Common myeloid progenitor, CD34-positive (primary cell): ENCODE measurements at regions not wholly inside any gene's neighbourhood (a gene's known extent, or its start where the extent isn't known, plus 50 kb on each side); places are given as distances from the start of the nearest gene placed in this dataset.

Source experiments
- CTCF ChIA-PET: fragments of 350-600 bp; sonication (Branson Sonifier 250); formaldehyde crosslinking; loops from one replicate; lab custom pipeline; 2021; ENCODE audit warnings: antibody characterized with exemption; lab: Charles Lee
- POLR2A ChIA-PET: fragments of 350-600 bp; sonication (Branson Sonifier 250); formaldehyde crosslinking; loops from one replicate; lab custom pipeline; 2021; ENCODE audit warnings: antibody characterized with exemption; lab: Charles Lee
- DNase-seq, 3 donors: peaks; one replicate each; pipeline versions ENCODE4 v3.0.0 to v3.0.0-alpha.2; 2013
- H3K27ac ChIP-seq, 2 experiments: 1 replicate in 1 of 2; 2 replicates in 1 of 2; pipeline ENCODE4 v1.7.0; 2013; ENCODE audit warnings: inconsistent platforms in 2 of 2, low read length in 2 of 2, mild to moderate bottlenecking in 2 of 2, low read depth in 1 of 2, moderate library complexity in 1 of 2; ENCODE audit not compliant: severe bottlenecking in 2 of 2, insufficient read depth in 1 of 2, poor library complexity in 1 of 2
- H3K27me3 ChIP-seq, 5 experiments: replicated peaks in 2 of 5; 1 replicate in 3 of 5; 2 replicates in 2 of 5; pipeline versions ENCODE4 v1.6.1 to v1.7.0; 2013; ENCODE audit warnings: low read length in 4 of 5, mild to moderate bottlenecking in 2 of 5, moderate library complexity in 2 of 5, inconsistent platforms in 1 of 5; ENCODE audit not compliant: insufficient read depth in 5 of 5, control insufficient read depth in 4 of 5
- H3K36me3 ChIP-seq, 4 experiments: 1 replicate in 2 of 4; 2 replicates in 2 of 4; pipeline versions ENCODE4 v1.6.1 to v1.7.0; 2013; ENCODE audit warnings: low read length in 3 of 4, control low read depth in 1 of 4, mild to moderate bottlenecking in 1 of 4; ENCODE audit not compliant: control insufficient read depth in 4 of 4, insufficient read depth in 4 of 4
- H3K4me1 ChIP-seq, 4 experiments: 1 replicate in 3 of 4; 2 replicates in 1 of 4; pipeline versions ENCODE4 v1.6.1 to v1.7.1; 2013; ENCODE audit warnings: low read length in 3 of 4, mild to moderate bottlenecking in 3 of 4, control low read depth in 1 of 4, inconsistent platforms in 1 of 4, moderate library complexity in 1 of 4; ENCODE audit not compliant: control insufficient read depth in 4 of 4, insufficient read depth in 4 of 4; ENCODE audit errors: control extremely low read depth in 1 of 4
- H3K4me3 ChIP-seq, 7 experiments: 1 replicate in 4 of 7; 2 replicates in 3 of 7; pipeline versions ENCODE4 v1.5.1 to v1.7.0; 2013; ENCODE audit warnings: mild to moderate bottlenecking in 7 of 7, low read length in 6 of 7, moderate library complexity in 6 of 7, inconsistent platforms in 2 of 7, low read depth in 2 of 7, control low read depth in 1 of 7; ENCODE audit not compliant: insufficient read depth in 4 of 7, control insufficient read depth in 1 of 7; ENCODE audit errors: extremely low read depth in 1 of 7
- H3K9me3 ChIP-seq, 5 experiments: 1 replicate in 4 of 5; 2 replicates in 1 of 5; pipeline versions ENCODE4 v1.6.1 to v1.7.1; 2013; ENCODE audit warnings: low read length in 4 of 5, mild to moderate bottlenecking in 2 of 5, inconsistent platforms in 1 of 5, low read depth in 1 of 5, moderate library complexity in 1 of 5; ENCODE audit not compliant: control insufficient read depth in 4 of 5, insufficient read depth in 2 of 5; ENCODE audit errors: control extremely low read depth in 1 of 5
- WGBS: methylation state at CpG from one replicate; pipeline ENCODE4 v1.1.5; 2013; ENCODE audit not compliant: insufficient coverage; 5-methylcytosine and 5-hydroxymethylcytosine counted together

DNA sequence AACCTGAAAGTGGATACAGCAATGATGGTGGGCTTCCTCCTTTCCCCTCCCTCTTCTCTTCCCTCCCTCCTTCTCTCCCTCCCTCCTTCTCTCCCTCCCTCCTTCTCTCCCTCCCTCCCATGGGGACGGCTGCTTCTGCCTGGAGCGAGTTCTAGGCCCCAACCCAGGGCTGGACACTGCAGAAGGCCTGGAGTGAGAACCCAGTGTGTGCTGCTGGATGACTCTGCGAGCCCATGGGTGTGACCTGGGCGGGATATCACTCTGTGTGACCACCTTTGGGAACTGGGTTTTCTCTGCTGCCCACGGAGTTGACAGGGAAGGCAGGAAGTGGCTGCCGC lies 242.6 kb upstream of the GSE1 start:
- DNase-seq = no peak
- no peak overlapping the region for H3K27ac ChIP-seq
- peaks cover 0 to 61% (median 44%) of the 10 kb centered on the region in 4 experiments for H3K4me1 ChIP-seq
- 32% methylated on average over 4 of the region's 6 CpGs for WGBS
- no peaks in the 10 kb centered on the region for H3K9me3 ChIP-seq
- ChIA-PET POLR2A (interaction anchor here (1.4 kb wide), 1 partner anchor 15 kb away, joined by 4 read pairs; no protein-coding TSS in a partner anchor), CTCF (interaction anchor here (1.1 to 4.0 kb wide), 14 partner anchors 8 to 239 kb away, joined by 3 to 22 read pairs (median 4); no protein-coding TSS in a partner anchor)
- H3K4me3 ChIP-seq = no peak overlapping the region
- no peaks in the 10 kb centered on the region for H3K27me3 ChIP-seq
- no peaks in the 10 kb centered on the region for H3K36me3 ChIP-seq

DNA sequence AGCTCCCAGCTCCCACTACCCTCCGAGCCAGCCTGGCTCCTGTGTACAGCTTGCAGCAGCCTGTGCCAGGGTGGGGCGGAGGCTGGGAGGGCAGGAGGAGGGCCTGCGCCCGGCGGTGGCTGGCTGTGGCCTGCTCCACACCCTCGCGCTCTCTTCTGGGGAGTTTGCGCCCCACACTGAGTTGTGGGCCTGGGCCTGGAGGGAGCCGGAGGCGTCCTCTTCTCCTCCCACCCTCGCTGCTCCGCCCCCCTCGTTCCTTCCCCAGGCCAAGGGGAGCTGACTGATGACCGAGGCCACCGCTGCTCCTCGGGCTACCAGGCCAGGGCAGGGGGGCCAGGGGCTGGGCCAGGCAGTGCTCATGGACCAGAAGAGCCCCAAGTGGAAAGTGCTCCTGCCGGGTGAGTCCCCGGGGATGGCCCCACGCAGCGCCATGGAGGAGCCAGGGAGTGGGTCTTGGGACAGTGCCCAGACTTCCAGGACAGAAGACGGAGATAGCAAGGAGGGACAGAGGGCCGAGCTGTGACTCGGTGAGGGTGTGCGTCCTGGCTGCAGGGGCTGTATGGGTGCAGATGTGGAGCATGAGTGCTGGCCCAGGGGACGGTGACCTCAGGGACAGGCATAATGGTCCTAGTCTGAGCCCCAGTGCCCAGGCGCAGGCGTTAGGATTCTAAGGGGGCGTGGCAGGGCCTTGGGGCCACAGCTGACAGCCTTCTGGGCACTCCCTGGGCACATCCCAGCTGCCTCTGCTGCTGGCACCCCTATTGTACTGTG lies 242.1 kb upstream of the GSE1 start:
- CTCF ChIA-PET = interaction anchor here (0.8 to 4.0 kb wide), 18 partner anchors 8 to 239 kb away, joined by 3 to 22 read pairs (median 4); no protein-coding TSS in a partner anchor
- no peaks in the 10 kb centered on the region for H3K27me3 ChIP-seq
- H3K27ac ChIP-seq = no peak overlapping the region
- H3K36me3 ChIP-seq = no peaks in the 10 kb centered on the region
- H3K9me3 ChIP-seq = no peaks in the 10 kb centered on the region
- peak in 2 of 3 donors; percentile 40 to 52 for DNase-seq
- no peak overlapping the region for H3K4me3 ChIP-seq
- peaks cover 0 to 66% (median 46%) of the 10 kb centered on the region in 4 experiments for H3K4me1 ChIP-seq
- POLR2A ChIA-PET = interaction anchor here (1.4 kb wide), 1 partner anchor 14 kb away, joined by 4 read pairs; no protein-coding TSS in a partner anchor
- 73% methylated on average over 16 of the region's 28 CpGs for WGBS

DNA sequence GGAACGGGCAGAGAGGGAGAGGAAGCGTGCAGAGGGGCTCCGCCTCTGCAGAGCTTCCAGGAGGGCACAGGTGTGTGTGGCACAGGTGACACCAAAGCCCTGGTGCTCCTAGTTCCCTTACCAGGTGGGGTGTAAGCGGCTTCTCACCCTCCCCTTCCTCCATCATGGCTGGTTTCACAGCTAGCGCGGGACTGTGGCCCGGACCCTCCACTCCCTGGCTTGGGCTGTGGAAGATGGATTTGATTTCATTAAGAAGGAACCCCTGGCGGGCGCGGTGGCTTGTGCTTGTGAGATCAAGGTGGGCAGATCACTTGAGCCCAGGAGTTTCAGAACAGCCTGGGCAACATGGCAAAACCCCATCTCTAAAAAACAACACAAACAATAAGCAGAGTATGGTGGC lies 241.2 kb upstream of the GSE1 start:
- 91% methylated on average over 7 of the region's 10 CpGs for WGBS
- H3K4me3 ChIP-seq = no peak overlapping the region
- H3K27me3 ChIP-seq = no peaks in the 10 kb centered on the region
- no peaks in the 10 kb centered on the region for H3K36me3 ChIP-seq
- ChIA-PET POLR2A (interaction anchor here (1.4 kb wide), 1 partner anchor 13 kb away, joined by 4 read pairs; no protein-coding TSS in a partner anchor), CTCF (interaction anchor here (0.8 to 3.4 kb wide), 16 partner anchors 13 to 238 kb away, joined by 3 to 15 read pairs (median 4); no protein-coding TSS in a partner anchor)
- DNase-seq = no peak
- H3K9me3 ChIP-seq = no peaks in the 10 kb centered on the region
- H3K4me1 ChIP-seq = peaks cover 0 to 73% (median 55%) of the 10 kb centered on the region in 4 experiments
- no peak overlapping the region for H3K27ac ChIP-seq

DNA sequence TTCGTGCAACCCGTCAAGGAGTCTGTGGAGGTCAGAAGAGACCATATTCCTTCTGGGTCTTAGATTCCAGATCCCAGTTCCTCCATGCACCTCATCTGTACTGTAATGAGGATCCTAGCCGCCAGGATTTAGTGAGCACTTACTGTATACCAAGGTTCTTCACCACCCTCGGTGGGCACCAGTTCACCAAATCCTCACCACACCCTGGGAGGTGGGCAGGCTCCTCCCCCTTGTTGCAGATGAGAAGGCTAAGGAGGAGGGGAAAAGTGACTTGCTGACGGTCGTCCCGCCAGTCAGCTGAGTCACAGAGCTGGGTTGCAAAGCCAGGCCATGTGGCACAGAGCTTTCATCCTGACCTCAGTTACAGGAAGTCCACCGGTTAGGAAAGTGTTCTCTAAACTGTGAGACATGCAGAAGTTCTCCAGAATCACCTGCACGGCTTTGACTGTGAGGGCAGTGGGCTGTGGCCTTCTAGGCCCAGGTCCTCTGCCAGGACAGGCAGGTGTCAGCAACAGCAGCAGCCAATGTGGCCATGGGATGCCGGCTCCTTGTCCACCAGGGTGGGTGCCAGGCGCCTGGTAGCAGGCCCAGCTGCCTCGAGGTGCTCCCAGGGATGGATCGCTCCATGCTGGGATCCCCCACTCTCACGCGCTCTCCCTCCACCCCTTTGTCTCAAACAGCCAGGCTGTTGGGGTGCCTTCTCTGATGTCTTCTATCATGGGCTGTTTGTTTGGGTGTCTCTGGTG lies 240.3 kb upstream of the GSE1 start:
- H3K9me3 ChIP-seq = no peaks in the 10 kb centered on the region
- ChIA-PET POLR2A (no interaction called here), CTCF (interaction anchor here (0.8 to 3.0 kb wide), 14 partner anchors 13 to 346 kb away, joined by 3 to 11 read pairs (median 4); no protein-coding TSS in a partner anchor)
- no peak overlapping the region for H3K27ac ChIP-seq
- peak overlapping the region in 1 of 7 experiments; percentile 5 for H3K4me3 ChIP-seq
- WGBS = 62% methylated on average over 8 of the region's 15 CpGs
- DNase-seq = peak; percentile 71 to 88 (median 87)
- no peaks in the 10 kb centered on the region for H3K27me3 ChIP-seq
- H3K4me1 ChIP-seq = peaks cover 0 to 81% (median 63%) of the 10 kb centered on the region in 4 experiments
- no peaks in the 10 kb centered on the region for H3K36me3 ChIP-seq

DNA sequence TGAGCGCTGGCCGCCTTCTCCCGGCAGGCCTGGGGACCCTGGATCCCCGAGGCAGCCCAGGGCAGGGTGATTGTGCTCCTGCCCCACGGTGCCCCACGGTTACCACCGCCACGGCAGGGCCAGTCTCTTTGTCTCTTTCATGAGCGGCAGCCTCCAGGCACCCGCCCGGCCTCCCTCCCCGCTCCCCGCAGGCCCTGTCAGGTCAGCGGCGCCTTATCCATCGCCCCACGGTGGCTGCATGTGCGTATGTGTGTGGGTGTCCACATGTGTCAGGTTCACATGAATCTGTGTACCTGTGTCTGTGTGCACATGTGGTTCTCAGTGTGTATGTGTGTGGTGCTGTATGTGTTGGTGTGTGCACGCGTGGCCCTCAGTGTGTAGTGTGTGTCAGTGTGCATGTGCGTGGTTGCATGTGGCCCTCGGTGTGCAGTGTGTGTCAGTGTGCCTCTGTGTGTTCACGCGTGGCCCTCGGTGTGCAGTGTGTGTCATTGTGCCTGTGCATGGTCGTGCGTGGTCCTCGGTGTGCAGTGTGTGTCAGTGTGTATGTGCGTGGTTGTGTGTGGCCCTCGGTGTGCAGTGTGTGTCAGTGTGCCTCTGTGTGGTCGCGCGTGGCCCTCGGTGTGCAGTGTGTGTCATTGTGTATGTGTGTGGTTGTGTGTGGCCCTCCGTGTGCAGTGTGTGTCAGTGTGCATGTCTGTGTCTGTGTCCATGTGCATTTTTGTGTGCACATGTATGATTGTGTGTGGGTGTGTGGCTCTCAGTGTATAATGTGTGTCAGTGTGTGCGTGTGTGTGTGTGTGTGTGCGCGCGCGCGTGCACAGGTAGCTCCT lies 239.2 kb upstream of the GSE1 start:
- H3K27me3 ChIP-seq = no peaks in the 10 kb centered on the region
- DNase-seq = no peak
- ChIA-PET CTCF (interaction anchor here (1.5 to 2.6 kb wide), 2 partner anchors 25 to 61 kb away, joined by 4 to 8 read pairs; no protein-coding TSS in a partner anchor), POLR2A (no interaction called here)
- H3K9me3 ChIP-seq = no peaks in the 10 kb centered on the region
- H3K27ac ChIP-seq = no peak overlapping the region
- no peaks in the 10 kb centered on the region for H3K36me3 ChIP-seq
- 88% methylated on average over 22 of the region's 41 CpGs for WGBS
- peaks cover 0 to 92% (median 74%) of the 10 kb centered on the region in 4 experiments for H3K4me1 ChIP-seq
- H3K4me3 ChIP-seq = no peak overlapping the region

DNA sequence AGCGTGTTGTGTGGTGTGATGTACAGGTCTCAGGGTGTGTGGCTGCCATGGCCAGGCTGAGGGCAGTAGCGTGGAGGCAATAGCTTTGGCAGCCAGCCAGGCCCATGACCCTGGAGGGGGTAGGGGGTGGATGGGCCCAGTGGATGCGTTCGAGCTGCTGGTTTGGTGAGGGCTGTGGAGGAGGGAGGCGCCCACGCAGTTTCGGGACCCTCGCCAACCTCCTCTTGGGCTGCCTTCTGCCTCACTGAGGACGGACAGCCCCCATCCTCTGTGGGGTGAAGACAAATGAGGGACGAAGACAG lies 238.6 kb upstream of the GSE1 start:
- ChIA-PET CTCF (interaction anchor here (1.5 to 2.1 kb wide), 2 partner anchors 40 to 62 kb away, joined by 4 to 6 read pairs; no protein-coding TSS in a partner anchor), POLR2A (no interaction called here)
- 79% methylated on average over 8 of the region's 10 CpGs for WGBS
- H3K9me3 ChIP-seq = no peaks in the 10 kb centered on the region
- H3K4me3 ChIP-seq = no peak overlapping the region
- peaks cover 0 to 98% (median 80%) of the 10 kb centered on the region in 4 experiments for H3K4me1 ChIP-seq
- H3K27ac ChIP-seq = no peak overlapping the region
- H3K36me3 ChIP-seq = no peaks in the 10 kb centered on the region
- DNase-seq = no peak
- no peaks in the 10 kb centered on the region for H3K27me3 ChIP-seq
